SK-N-SH treated with all-trans-retinoic acid at 6 μM for 48 hours (cell line): ENCODE measurements at regions not wholly inside any gene's neighbourhood (a gene's known extent, or its start where the extent isn't known, plus 50 kb on each side); places are given as distances from the start of the nearest gene placed in this dataset.

Source experiments
- ARNTL ChIP-seq: fragments of 450-650 bp; formaldehyde crosslinking; IDR thresholded peaks from 2 replicates; pipeline ENCODE4 v1.5.0; 2020; ENCODE audit warnings: low read depth, mild to moderate bottlenecking, moderate library complexity, borderline replicate concordance
- GLIS3 ChIP-seq: fragments of 250-450 bp; sonication (Bioruptor Pico); IDR thresholded peaks from 2 replicates; pipeline ENCODE4 v1.5.0; 2020; ENCODE audit warnings: mild to moderate bottlenecking, moderate library complexity
- OSR1 ChIP-seq: fragments of 250-450 bp; sonication (Bioruptor Pico); IDR thresholded peaks from 2 replicates; pipeline ENCODE4 v1.8.0; 2022; ENCODE audit warnings: moderate library complexity, mild to moderate bottlenecking, inconsistent platforms
- PPARA ChIP-seq: fragments of 250-450 bp; sonication (Bioruptor Pico); IDR thresholded peaks from 2 replicates; pipeline ENCODE4 v1.5.0; 2020; ENCODE audit warnings: mild to moderate bottlenecking, borderline replicate concordance
- RARB ChIP-seq: fragments of 250-450 bp; sonication (Bioruptor Pico); IDR thresholded peaks from 2 replicates; pipeline ENCODE4 v1.8.0; 2021; ENCODE audit warnings: mild to moderate bottlenecking, moderate library complexity
- TCF4 ChIP-seq: fragments of 250-450 bp; sonication (Bioruptor Pico); IDR thresholded peaks from 2 replicates; pipeline ENCODE4 v1.8.0; 2021; ENCODE audit warnings: mild to moderate bottlenecking, moderate library complexity, borderline replicate concordance
- ZFP3 ChIP-seq: fragments of 250-450 bp; sonication (Bioruptor Pico); IDR thresholded peaks from 2 replicates; pipeline ENCODE4 v1.5.0; 2020; ENCODE audit warnings: mild to moderate bottlenecking, moderate library complexity
- ZFP30 ChIP-seq: fragments of 450-650 bp; formaldehyde crosslinking; IDR thresholded peaks from 2 replicates; pipeline ENCODE4 v1.5.0; 2022; ENCODE audit warnings: mild to moderate bottlenecking, moderate library complexity
- ZNF70 ChIP-seq: fragments of 450-650 bp; formaldehyde crosslinking; IDR thresholded peaks from 2 replicates; pipeline ENCODE4 v1.5.0; 2020; ENCODE audit warnings: mild to moderate bottlenecking, moderate library complexity
- ZNF8 ChIP-seq: fragments of 450-650 bp; formaldehyde crosslinking; IDR thresholded peaks from 2 replicates; pipeline ENCODE4 v1.5.0; 2020; ENCODE audit warnings: mild to moderate bottlenecking, moderate library complexity
- TF ChIP-seq, protein P1 (sequence below): fragments of 250-450 bp; sonication (Bioruptor Pico); IDR thresholded peaks from 2 replicates; pipeline ENCODE4 v1.8.0; 2021; ENCODE audit warnings: low read depth, mild to moderate bottlenecking, moderate library complexity, borderline replicate concordance
- TF ChIP-seq, protein P2 (sequence below): fragments of 250-450 bp; sonication (Bioruptor Pico); IDR thresholded peaks from 2 replicates; pipeline ENCODE4 v1.8.0; 2020; ENCODE audit warnings: mild to moderate bottlenecking, moderate library complexity, borderline replicate concordance
- TF ChIP-seq, protein P3 (sequence below): fragments of 250-450 bp; sonication (Bioruptor Pico); IDR thresholded peaks from 2 replicates; pipeline ENCODE4 v1.5.1; 2020; ENCODE audit warnings: low read depth, mild to moderate bottlenecking, moderate library complexity

DNA sequence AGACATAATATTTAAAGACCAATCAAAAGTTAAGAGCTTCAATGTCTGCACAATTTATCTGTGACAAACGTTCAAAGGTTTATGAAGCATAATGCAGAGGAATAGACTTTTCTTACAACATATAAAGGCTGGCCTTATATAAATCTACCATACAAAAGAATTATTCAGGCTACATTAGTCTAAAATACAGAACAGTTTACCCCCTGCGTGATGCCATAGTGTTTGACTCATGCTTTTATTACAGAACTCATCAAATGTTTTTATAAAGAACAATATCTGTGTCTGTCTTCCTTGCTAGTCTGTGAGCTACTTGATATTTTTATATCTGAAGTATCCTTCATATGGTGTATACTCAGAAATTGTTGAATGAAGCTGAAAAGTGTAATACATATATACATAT lies 1084.5 kb upstream of the FLRT2 start:
- TF ChIP-seq, protein P1, sequence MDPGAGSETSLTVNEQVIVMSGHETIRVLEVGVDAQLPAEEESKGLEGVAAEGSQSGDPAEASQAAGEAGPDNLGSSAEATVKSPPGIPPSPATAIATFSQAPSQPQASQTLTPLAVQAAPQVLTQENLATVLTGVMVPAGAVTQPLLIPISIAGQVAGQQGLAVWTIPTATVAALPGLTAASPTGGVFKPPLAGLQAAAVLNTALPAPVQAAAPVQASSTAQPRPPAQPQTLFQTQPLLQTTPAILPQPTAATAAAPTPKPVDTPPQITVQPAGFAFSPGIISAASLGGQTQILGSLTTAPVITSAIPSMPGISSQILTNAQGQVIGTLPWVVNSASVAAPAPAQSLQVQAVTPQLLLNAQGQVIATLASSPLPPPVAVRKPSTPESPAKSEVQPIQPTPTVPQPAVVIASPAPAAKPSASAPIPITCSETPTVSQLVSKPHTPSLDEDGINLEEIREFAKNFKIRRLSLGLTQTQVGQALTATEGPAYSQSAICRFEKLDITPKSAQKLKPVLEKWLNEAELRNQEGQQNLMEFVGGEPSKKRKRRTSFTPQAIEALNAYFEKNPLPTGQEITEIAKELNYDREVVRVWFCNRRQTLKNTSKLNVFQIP (CRISPR knock-in tag): no peak
- no peak for TF ChIP-seq RARB (CRISPR knock-in tag)
- TF ChIP-seq ZFP30 (CRISPR knock-in tag): no peak
- TF ChIP-seq ZNF8 (CRISPR knock-in tag): no peak
- no peak for TF ChIP-seq PPARA (CRISPR knock-in tag)
- TF ChIP-seq, protein P2, sequence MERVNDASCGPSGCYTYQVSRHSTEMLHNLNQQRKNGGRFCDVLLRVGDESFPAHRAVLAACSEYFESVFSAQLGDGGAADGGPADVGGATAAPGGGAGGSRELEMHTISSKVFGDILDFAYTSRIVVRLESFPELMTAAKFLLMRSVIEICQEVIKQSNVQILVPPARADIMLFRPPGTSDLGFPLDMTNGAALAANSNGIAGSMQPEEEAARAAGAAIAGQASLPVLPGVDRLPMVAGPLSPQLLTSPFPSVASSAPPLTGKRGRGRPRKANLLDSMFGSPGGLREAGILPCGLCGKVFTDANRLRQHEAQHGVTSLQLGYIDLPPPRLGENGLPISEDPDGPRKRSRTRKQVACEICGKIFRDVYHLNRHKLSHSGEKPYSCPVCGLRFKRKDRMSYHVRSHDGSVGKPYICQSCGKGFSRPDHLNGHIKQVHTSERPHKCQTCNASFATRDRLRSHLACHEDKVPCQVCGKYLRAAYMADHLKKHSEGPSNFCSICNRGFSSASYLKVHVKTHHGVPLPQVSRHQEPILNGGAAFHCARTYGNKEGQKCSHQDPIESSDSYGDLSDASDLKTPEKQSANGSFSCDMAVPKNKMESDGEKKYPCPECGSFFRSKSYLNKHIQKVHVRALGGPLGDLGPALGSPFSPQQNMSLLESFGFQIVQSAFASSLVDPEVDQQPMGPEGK (CRISPR knock-in tag): no peak
- no peak for TF ChIP-seq ARNTL (CRISPR knock-in tag)
- TF ChIP-seq ZNF70: no peak
- TF ChIP-seq OSR1 (CRISPR knock-in tag): no peak
- no peak for TF ChIP-seq ZFP3 (CRISPR knock-in tag)
- TF ChIP-seq TCF4 (CRISPR knock-in tag): no peak
- TF ChIP-seq, protein P3, sequence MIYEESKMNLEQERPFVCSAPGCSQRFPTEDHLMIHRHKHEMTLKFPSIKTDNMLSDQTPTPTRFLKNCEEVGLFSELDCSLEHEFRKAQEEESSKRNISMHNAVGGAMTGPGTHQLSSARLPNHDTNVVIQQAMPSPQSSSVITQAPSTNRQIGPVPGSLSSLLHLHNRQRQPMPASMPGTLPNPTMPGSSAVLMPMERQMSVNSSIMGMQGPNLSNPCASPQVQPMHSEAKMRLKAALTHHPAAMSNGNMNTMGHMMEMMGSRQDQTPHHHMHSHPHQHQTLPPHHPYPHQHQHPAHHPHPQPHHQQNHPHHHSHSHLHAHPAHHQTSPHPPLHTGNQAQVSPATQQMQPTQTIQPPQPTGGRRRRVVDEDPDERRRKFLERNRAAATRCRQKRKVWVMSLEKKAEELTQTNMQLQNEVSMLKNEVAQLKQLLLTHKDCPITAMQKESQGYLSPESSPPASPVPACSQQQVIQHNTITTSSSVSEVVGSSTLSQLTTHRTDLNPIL (CRISPR knock-in tag): no peak
- no peak for TF ChIP-seq GLIS3 (CRISPR knock-in tag)
